ENCODE measurements at regions not wholly inside any gene's neighbourhood (a gene's known extent, or its start where the extent isn't known, plus 50 kb on each side); places are given as distances from the start of the nearest gene placed in this dataset.

DNA sequence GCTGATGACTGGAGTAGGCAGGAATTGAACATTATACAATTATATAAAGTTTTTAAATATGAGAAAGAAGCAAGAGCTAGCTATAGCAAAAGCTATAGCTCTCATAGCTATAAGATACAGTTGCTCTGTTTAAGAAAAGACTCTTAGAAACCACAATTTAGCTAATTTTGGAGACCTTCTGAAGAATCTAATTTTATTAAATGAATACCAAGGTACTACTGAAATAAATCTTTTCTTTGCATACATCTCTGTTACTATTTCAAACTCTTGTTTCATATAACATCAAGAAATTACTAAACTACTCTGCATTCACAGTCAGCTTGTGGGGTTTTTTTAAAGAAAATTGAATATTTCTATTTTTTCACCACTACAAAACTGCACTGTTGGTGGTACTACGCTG, 568.7 kb upstream of the MARCKS start:
- DNase-seq (ENCODE audit: low read depth) = no peak
- TF ChIP-seq, protein P1, sequence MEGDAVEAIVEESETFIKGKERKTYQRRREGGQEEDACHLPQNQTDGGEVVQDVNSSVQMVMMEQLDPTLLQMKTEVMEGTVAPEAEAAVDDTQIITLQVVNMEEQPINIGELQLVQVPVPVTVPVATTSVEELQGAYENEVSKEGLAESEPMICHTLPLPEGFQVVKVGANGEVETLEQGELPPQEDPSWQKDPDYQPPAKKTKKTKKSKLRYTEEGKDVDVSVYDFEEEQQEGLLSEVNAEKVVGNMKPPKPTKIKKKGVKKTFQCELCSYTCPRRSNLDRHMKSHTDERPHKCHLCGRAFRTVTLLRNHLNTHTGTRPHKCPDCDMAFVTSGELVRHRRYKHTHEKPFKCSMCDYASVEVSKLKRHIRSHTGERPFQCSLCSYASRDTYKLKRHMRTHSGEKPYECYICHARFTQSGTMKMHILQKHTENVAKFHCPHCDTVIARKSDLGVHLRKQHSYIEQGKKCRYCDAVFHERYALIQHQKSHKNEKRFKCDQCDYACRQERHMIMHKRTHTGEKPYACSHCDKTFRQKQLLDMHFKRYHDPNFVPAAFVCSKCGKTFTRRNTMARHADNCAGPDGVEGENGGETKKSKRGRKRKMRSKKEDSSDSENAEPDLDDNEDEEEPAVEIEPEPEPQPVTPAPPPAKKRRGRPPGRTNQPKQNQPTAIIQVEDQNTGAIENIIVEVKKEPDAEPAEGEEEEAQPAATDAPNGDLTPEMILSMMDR (conservative IDR thresholded peaks at IDR 0.05; ENCODE audit: low read depth, low read length) = no peak
- H3K4me3 ChIP-seq (ENCODE audit: low read depth, low read length) = no peak overlapping the region

- no peak for DNase-seq (ENCODE audit: low read depth)
- TF ChIP-seq, protein P1 (conservative IDR thresholded peaks at IDR 0.05; ENCODE audit: low read depth, low read length) = no peak
- H3K4me3 ChIP-seq (ENCODE audit: low read depth, low read length) = no peak overlapping the region
Observed at GRCh38 chr6:113289166-113289565, 568.0 kb upstream of the MARCKS start.

GRCh38 chr6:113290684-113291083, 566.5 kb upstream of the MARCKS start:
- DNase-seq (ENCODE audit: low read depth) = no peak
- H3K4me3 ChIP-seq (ENCODE audit: low read depth, low read length) = no peak overlapping the region
- TF ChIP-seq, protein P1 (conservative IDR thresholded peaks at IDR 0.05; ENCODE audit: low read depth, low read length) = no peak

- TF ChIP-seq, protein P1 (conservative IDR thresholded peaks at IDR 0.05; ENCODE audit: low read depth, low read length) = no peak
- H3K4me3 ChIP-seq (ENCODE audit: low read depth, low read length) = no peak overlapping the region
- no peak for DNase-seq (ENCODE audit: low read depth)
Observed at GRCh38 chr6:113291751-113292445, 565.2 kb upstream of the MARCKS start.

GRCh38 chr6:113292646-113293422, 564.3 kb upstream of the MARCKS start:
- DNase-seq (ENCODE audit: low read depth) = no peak
- TF ChIP-seq, protein P1 (conservative IDR thresholded peaks at IDR 0.05; ENCODE audit: low read depth, low read length) = no peak
- H3K4me3 ChIP-seq (ENCODE audit: low read depth, low read length) = no peak overlapping the region

- TF ChIP-seq, protein P1 (conservative IDR thresholded peaks at IDR 0.05; ENCODE audit: low read depth, low read length) = no peak
- H3K4me3 ChIP-seq (ENCODE audit: low read depth, low read length) = no peak overlapping the region
- no peak for DNase-seq (ENCODE audit: low read depth)
Observed at GRCh38 chr6:113293423-113293740, 563.8 kb upstream of the MARCKS start.
